ENCODE measurements at regions not wholly inside any gene's neighbourhood (a gene's known extent, or its start where the extent isn't known, plus 50 kb on each side); places are given as distances from the start of the nearest gene placed in this dataset.

DNA sequence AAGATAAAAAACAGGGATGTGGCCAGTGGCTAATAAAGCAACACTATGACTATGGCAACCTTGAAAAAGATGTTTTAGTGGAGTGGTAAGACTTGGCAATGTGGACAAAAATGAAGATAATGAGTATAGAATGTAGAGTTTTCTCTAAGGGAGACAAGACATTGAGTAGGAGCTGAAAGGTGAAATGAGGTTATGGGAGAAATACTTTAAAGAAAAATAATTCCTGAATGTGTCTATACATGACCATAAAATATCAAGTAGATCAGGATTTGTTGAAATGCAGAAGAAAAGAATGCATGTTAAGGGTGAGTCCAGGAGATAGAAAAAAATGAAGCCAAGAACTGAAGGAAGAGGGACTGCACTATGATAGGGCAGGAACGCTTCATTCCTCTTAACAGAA is 101.6 kb upstream of the CARD18 start:
- no peak for TF ChIP-seq POLR2A (IDR thresholded peaks at IDR 0.05)
- TF ChIP-seq CTCF (IDR thresholded peaks at IDR 0.05), result no peak
